Astrocyte of the cerebellum (primary cell): ENCODE measurements at regions not wholly inside any gene's neighbourhood (a gene's known extent, or its start where the extent isn't known, plus 50 kb on each side); places are given as distances from the start of the nearest gene placed in this dataset.
A peak's percentile ranks its signal among the peaks of the same experiment; 100 is the strongest.

Experiments
- DNase-seq: peaks from one replicate; pipeline ENCODE4 v3.0.0-alpha.2; 2011; ENCODE audit warnings: low read depth
- H3K4me3 ChIP-seq: 2 replicates; pipeline ENCODE4 v1.5.1; 2011; ENCODE audit warnings: mild to moderate bottlenecking, low read depth, low read length, moderate library complexity
- in situ Hi-C: cut with HindIII; loops from 2 replicates; pipeline ENCODE4 v1.10.0; 2017; ENCODE audit warnings: low sequenced_read_pairs
- TF ChIP-seq, protein P1 (sequence below): IDR thresholded peaks from 2 replicates; pipeline ENCODE4 v1.5.1; 2012; ENCODE audit warnings: low read length, low read depth, moderate library complexity, mild to moderate bottlenecking; ENCODE audit errors: missing control alignments

DNA sequence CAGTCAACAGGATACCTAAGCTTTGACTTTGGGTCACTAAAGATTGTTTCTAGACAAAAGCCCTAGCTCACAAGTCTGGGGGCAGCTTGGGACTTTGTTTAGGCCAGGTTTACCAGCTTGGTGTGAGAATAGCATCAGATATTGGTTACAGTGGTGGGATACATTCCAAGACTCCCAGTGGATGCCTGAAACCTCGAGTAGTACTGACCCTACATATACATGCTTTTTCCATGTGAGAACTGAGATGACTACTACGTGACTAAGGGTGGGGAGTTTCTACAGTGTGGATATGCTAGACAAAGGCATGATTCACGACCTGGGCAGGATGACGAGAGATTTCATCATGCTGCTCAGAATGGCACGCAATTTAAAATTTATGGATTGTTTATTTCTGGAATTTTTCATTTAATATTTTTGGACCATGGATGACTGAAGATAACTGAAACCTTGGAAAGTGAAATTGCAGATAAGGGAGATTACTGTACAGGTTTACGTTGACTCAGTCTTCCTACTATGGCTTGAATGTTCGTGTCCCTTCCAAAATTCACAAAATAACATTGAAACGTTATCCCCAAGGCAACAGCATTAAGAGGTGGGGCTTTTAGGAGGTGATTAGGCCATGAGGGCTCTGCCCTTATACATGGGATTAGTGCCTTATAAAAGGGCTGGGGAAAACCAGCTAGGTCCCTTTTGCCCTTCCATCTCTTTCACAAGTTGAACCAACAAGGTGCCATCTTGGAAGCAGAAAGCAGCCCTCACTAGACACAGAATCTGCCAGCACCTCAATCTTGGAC is 50.2 kb upstream of the CTAGE1 start:
- TF ChIP-seq, protein P1, sequence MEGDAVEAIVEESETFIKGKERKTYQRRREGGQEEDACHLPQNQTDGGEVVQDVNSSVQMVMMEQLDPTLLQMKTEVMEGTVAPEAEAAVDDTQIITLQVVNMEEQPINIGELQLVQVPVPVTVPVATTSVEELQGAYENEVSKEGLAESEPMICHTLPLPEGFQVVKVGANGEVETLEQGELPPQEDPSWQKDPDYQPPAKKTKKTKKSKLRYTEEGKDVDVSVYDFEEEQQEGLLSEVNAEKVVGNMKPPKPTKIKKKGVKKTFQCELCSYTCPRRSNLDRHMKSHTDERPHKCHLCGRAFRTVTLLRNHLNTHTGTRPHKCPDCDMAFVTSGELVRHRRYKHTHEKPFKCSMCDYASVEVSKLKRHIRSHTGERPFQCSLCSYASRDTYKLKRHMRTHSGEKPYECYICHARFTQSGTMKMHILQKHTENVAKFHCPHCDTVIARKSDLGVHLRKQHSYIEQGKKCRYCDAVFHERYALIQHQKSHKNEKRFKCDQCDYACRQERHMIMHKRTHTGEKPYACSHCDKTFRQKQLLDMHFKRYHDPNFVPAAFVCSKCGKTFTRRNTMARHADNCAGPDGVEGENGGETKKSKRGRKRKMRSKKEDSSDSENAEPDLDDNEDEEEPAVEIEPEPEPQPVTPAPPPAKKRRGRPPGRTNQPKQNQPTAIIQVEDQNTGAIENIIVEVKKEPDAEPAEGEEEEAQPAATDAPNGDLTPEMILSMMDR = no peak
- peak; percentile 89 for DNase-seq
- H3K4me3 ChIP-seq = no peak overlapping the region
- in situ Hi-C loops = no loop called here

DNA sequence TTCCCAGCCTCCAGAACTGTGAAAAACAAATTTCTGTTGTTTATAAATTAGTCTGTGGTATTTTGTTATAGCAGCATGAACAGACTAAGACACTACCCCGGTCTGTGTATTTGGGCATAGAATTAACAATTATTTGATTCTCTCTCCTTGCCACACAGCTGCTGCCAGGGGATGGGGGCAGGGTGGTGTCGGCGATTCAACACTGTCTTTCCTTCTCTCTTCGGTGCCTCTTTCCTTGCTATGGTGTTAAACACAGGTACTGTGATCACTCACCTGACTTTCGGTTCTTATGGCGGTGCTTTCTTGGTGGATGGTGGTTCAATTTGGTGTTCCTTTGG is 50.8 kb upstream of the CTAGE1 start:
- in situ Hi-C loops = no loop called here
- H3K4me3 ChIP-seq = no peak overlapping the region
- DNase-seq = no peak
- TF ChIP-seq, protein P1 = no peak

DNA sequence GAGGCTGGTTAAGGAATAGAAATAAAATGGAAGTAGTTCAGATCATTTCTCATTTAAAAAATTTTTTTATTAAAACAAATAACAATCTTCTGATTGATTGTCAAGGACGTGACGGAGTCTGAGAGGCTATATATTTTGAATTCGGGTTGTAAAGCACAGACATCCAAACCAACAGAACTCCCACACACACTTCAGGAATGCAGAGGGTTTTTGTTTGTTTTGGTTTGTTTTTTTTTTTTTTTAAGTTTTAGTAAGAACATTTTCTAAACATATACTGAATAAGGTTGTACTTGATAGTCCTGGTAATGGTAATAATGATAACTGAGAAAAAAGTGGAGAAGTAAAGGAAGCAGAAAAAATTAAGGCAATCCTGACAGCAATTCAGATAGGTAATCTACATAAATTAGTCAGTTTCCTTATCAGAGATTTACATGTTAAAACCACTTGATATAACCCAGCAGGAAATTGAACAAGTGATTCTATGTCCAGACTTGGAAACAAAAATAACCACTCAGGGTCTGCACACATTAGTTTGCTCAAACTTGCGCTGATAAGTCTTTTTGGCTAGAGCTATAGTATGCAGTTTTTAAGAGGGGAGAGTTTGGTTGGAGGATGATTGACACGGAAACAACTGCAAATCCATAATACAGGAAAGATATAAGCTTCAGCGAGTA is 51.5 kb upstream of the CTAGE1 start:
- TF ChIP-seq, protein P1 = no peak
- no peak for DNase-seq
- H3K4me3 ChIP-seq = no peak overlapping the region
- in situ Hi-C loops = no loop called here

GRCh38 chr18:22469926-22470247 is 52.2 kb upstream of the CTAGE1 start:
- DNase-seq = no peak
- in situ Hi-C loops = no loop called here
- H3K4me3 ChIP-seq = no peak overlapping the region
- TF ChIP-seq, protein P1 = no peak

GRCh38 chr18:22470248-22471235 is 52.8 kb upstream of the CTAGE1 start:
- DNase-seq = no peak
- H3K4me3 ChIP-seq = no peak overlapping the region
- TF ChIP-seq, protein P1 = no peak
- in situ Hi-C loops = no loop called here

DNA sequence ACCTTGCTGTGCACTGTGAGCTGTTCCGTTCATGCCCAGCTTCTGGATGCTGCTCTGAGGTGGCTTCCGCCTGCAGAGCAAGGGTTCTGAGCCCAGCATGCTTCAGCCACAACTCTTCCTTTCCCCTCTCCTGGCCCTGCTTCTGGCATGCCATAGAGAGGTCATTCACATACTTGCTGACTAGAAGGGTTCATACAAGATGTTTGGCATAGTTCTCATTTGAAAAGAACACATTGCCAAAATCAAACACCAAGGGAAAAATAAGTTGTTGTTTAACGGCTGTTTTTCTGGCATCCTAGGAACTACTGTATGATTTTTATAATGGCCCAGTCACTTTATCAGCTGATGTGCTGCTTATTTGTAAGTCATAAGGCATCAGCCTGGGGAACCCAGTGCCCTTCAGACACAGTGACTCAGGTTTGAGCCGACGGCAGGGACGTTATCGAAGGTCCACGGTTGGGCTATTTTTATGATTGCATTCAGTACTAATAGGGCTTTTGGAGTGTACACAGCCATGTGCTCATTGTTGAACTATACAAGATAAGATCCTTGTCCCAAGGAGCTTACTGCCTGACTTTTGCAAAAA is 53.9 kb upstream of the CTAGE1 start:
- TF ChIP-seq, protein P1 = no peak
- no peak overlapping the region for H3K4me3 ChIP-seq
- peak; percentile 53 for DNase-seq
- in situ Hi-C loops = no loop called here
